ENCODE measurements at regions not wholly inside any gene's neighbourhood (a gene's known extent, or its start where the extent isn't known, plus 50 kb on each side); places are given as distances from the start of the nearest gene placed in this dataset.

DNA sequence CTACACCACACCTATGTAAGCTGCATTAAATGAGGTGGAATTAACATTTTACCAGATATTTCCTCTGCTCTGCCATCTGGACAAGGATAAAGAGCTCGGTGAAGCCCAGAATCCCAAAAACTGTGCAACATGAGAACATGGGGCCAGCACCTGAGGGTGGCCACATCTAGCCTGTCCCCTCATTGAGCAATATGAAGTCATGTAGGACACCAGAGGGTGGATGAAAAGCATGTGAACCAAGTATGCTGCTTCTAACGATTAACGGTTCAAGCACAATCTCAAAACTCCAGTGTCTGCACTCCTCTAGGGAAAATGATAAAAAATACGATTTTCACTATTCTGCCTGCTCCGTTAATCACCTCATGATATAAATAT is 545.8 kb downstream of the EBF1 start:
- Histone ChIP-seq H3K4me1 (ENCODE audit: control insufficient read depth, insufficient read depth, low read depth, low read length) (peaks cover 2% of the 10 kb centered on the region), H3K27ac (ENCODE audit: low read length, poor library complexity, severe bottlenecking) (no peak overlapping the region), H2BK12ac (ENCODE audit: low read length in 2 of 2) (no peak overlapping the region), H2BK5ac (ENCODE audit: low read depth, low read length, poor library complexity, severe bottlenecking) (no peak overlapping the region), H3K18ac (ENCODE audit: low read depth in 1 of 2, low read length in 2 of 2) (no peak overlapping the region), H4K91ac (ENCODE audit: low read length) (no peak overlapping the region), H3K4me3 (ENCODE audit: insufficient read depth in 1 of 2, low read depth in 1 of 2, low read length in 2 of 2) (no peak overlapping the region), H3K79me1 (replicated peaks; ENCODE audit: low read length, poor library complexity, severe bottlenecking) (no peaks in the 10 kb centered on the region), H3K27me3 (ENCODE audit: control insufficient read depth in 1 of 2, insufficient read depth in 1 of 2, low read length in 2 of 2) (no peaks in the 10 kb centered on the region), H3K9me3 (ENCODE audit: control insufficient read depth, low read length) (peaks cover 6% of the 10 kb centered on the region), H2AK5ac (ENCODE audit: low read length, severe bottlenecking) (no peak overlapping the region), H3K9ac (ENCODE audit: low read length) (peak overlapping the region; percentile 49), H3K23ac (ENCODE audit: low read length in 2 of 2) (no peak overlapping the region), H4K8ac (ENCODE audit: low read length) (no peak overlapping the region), H2AFZ (ENCODE audit: low read depth, low read length) (no peak overlapping the region), H2BK15ac (ENCODE audit: low read depth, poor library complexity, severe bottlenecking) (no peak overlapping the region), H2BK120ac (ENCODE audit: low read depth, low read length) (no peak overlapping the region), H3K36me3 (ENCODE audit: control insufficient read depth in 1 of 2, insufficient read depth in 2 of 2, low read depth in 1 of 2, low read length in 2 of 2) (no peaks in the 10 kb centered on the region), H3K14ac (ENCODE audit: low read length in 2 of 2) (no peak overlapping the region), H3K4me2 (ENCODE audit: low read length, poor library complexity, severe bottlenecking) (no peak overlapping the region), H3K4ac (ENCODE audit: low read depth in 1 of 2, low read length in 2 of 2) (no peak overlapping the region)
- WGBS = 89% methylated on average over 3 of the region's 5 CpGs
- DNase-seq = no peak

DNA sequence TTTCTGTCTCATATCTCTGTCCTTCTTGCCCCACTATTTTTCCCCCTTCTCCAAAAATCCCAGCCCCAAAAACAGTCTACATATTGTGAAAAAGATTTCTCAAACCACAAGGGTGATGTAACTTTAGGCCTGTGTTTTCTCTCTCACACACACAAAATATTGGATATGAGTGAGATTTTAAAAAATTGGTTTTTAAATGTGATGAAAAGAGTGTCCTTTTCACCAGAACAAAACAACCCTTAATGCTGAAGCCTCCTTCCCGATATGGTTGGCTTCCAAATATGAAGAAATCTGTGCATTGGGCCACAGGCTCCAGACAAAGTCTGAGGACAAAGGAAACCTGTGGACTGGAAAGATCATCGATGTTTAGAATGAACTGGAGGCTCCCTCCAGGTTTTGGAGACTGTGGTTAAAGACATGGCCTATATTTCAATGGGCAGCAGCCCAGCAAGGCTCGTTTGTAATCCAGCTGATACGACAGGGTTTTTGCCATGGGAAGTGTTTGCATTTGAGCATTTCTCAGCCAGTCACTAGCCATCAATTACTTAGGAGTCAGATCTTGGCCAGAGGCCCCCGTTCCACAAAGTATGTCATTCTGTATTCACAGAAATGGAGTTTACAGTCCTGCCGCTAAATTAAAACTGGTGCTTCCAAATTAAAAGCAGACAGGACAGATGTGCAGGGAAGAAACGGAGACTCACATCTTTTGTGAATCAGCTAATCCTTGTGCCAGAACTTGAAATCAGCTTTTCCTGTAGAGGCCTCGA is 546.3 kb downstream of the EBF1 start:
- Histone ChIP-seq H3K4me1 (ENCODE audit: control insufficient read depth, insufficient read depth, low read depth, low read length) (peaks cover 2% of the 10 kb centered on the region), H3K9me3 (ENCODE audit: control insufficient read depth, low read length) (peaks cover 6% of the 10 kb centered on the region), H3K23ac (ENCODE audit: low read length in 2 of 2) (no peak overlapping the region), H3K4ac (ENCODE audit: low read depth in 1 of 2, low read length in 2 of 2) (no peak overlapping the region), H3K4me2 (ENCODE audit: low read length, poor library complexity, severe bottlenecking) (no peak overlapping the region), H2BK15ac (ENCODE audit: low read depth, poor library complexity, severe bottlenecking) (no peak overlapping the region), H3K27ac (ENCODE audit: low read length, poor library complexity, severe bottlenecking) (no peak overlapping the region), H4K91ac (ENCODE audit: low read length) (no peak overlapping the region), H3K79me1 (replicated peaks; ENCODE audit: low read length, poor library complexity, severe bottlenecking) (no peaks in the 10 kb centered on the region), H2AFZ (ENCODE audit: low read depth, low read length) (no peak overlapping the region), H3K36me3 (ENCODE audit: control insufficient read depth in 1 of 2, insufficient read depth in 2 of 2, low read depth in 1 of 2, low read length in 2 of 2) (no peaks in the 10 kb centered on the region), H3K4me3 (ENCODE audit: insufficient read depth in 1 of 2, low read depth in 1 of 2, low read length in 2 of 2) (no peak overlapping the region), H2BK12ac (ENCODE audit: low read length in 2 of 2) (no peak overlapping the region), H4K8ac (ENCODE audit: low read length) (no peak overlapping the region), H2BK120ac (ENCODE audit: low read depth, low read length) (no peak overlapping the region), H2BK5ac (ENCODE audit: low read depth, low read length, poor library complexity, severe bottlenecking) (no peak overlapping the region), H3K14ac (ENCODE audit: low read length in 2 of 2) (no peak overlapping the region), H3K9ac (ENCODE audit: low read length) (peak overlapping the region; percentile 49), H3K27me3 (ENCODE audit: control insufficient read depth in 1 of 2, insufficient read depth in 1 of 2, low read length in 2 of 2) (no peaks in the 10 kb centered on the region), H3K18ac (ENCODE audit: low read depth in 1 of 2, low read length in 2 of 2) (no peak overlapping the region), H2AK5ac (ENCODE audit: low read length, severe bottlenecking) (peak overlapping the region; percentile 16)
- WGBS = 63% methylated on average over 8 of the region's 8 CpGs
- DNase-seq = no peak

DNA sequence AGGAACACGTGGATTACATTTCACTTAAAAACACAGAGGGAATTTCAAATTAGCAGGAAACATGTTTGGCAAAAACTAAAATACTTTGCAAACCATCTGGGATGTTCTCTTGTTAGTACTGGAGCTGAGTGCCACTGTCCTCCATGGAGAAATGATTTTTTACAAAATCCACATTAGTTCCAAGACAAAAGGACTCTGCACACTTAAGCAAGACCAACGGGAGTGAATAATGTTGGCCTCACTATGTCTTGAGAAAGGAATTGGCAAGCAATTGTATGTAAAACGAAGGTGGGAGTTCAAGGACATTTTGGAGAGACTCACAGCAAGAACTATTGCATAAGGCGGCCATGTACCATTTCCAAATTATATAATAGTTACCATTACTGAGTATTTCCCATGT is 547.5 kb downstream of the EBF1 start:
- Histone ChIP-seq H2BK12ac (ENCODE audit: low read length in 2 of 2) (no peak overlapping the region), H3K36me3 (ENCODE audit: control insufficient read depth in 1 of 2, insufficient read depth in 2 of 2, low read depth in 1 of 2, low read length in 2 of 2) (no peaks in the 10 kb centered on the region), H3K4me2 (ENCODE audit: low read length, poor library complexity, severe bottlenecking) (no peak overlapping the region), H3K18ac (ENCODE audit: low read depth in 1 of 2, low read length in 2 of 2) (no peak overlapping the region), H4K8ac (ENCODE audit: low read length) (no peak overlapping the region), H2AFZ (ENCODE audit: low read depth, low read length) (no peak overlapping the region), H2BK120ac (ENCODE audit: low read depth, low read length) (no peak overlapping the region), H3K27ac (ENCODE audit: low read length, poor library complexity, severe bottlenecking) (no peak overlapping the region), H3K4ac (ENCODE audit: low read depth in 1 of 2, low read length in 2 of 2) (no peak overlapping the region), H3K79me1 (replicated peaks; ENCODE audit: low read length, poor library complexity, severe bottlenecking) (no peaks in the 10 kb centered on the region), H3K9me3 (ENCODE audit: control insufficient read depth, low read length) (peaks cover 6% of the 10 kb centered on the region), H2AK5ac (ENCODE audit: low read length, severe bottlenecking) (no peak overlapping the region), H3K4me1 (ENCODE audit: control insufficient read depth, insufficient read depth, low read depth, low read length) (peaks cover 2% of the 10 kb centered on the region), H3K4me3 (ENCODE audit: insufficient read depth in 1 of 2, low read depth in 1 of 2, low read length in 2 of 2) (no peak overlapping the region), H3K27me3 (ENCODE audit: control insufficient read depth in 1 of 2, insufficient read depth in 1 of 2, low read length in 2 of 2) (no peaks in the 10 kb centered on the region), H2BK5ac (ENCODE audit: low read depth, low read length, poor library complexity, severe bottlenecking) (no peak overlapping the region), H3K23ac (ENCODE audit: low read length in 2 of 2) (no peak overlapping the region), H2BK15ac (ENCODE audit: low read depth, poor library complexity, severe bottlenecking) (no peak overlapping the region), H3K9ac (ENCODE audit: low read length) (no peak overlapping the region), H3K14ac (ENCODE audit: low read length in 2 of 2) (no peak overlapping the region), H4K91ac (ENCODE audit: low read length) (no peak overlapping the region)
- no peak for DNase-seq
- WGBS = 72% methylated on average over 3 of the region's 4 CpGs

DNA sequence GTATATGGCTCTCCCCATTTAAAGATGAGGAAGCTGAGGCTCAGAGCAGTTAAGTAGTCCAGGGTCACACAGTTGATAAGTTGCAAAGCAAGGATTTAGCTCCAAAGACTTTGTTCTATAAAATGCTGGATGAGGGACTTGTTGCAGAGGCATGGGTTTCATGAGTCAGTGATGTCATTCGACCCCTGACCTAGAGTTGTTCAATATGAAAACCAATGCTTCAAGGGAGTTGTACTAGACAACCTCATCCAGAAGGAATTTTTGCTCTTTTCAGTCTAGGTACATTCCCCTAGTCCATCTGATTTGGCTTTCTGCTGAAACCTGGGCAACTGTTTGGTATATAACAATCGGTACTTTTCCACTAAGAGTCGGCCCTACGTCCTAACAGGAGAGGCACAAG is 550.4 kb downstream of the EBF1 start:
- WGBS = 60% methylated on average over 4 of the region's 4 CpGs
- DNase-seq = no peak
- no peak overlapping the region for H2BK5ac ChIP-seq (ENCODE audit: low read depth, low read length, poor library complexity, severe bottlenecking)
- no peak overlapping the region for H2BK120ac ChIP-seq (ENCODE audit: low read depth, low read length)
- peaks cover 5% of the 10 kb centered on the region for H3K4me1 ChIP-seq (ENCODE audit: control insufficient read depth, insufficient read depth, low read depth, low read length)
- no peaks in the 10 kb centered on the region for H3K79me1 ChIP-seq (replicated peaks; ENCODE audit: low read length, poor library complexity, severe bottlenecking)
- H2AK5ac ChIP-seq (ENCODE audit: low read length, severe bottlenecking) = no peak overlapping the region
- H3K18ac ChIP-seq (ENCODE audit: low read depth in 1 of 2, low read length in 2 of 2) = no peak overlapping the region
- no peaks in the 10 kb centered on the region for H3K36me3 ChIP-seq (ENCODE audit: control insufficient read depth in 1 of 2, insufficient read depth in 2 of 2, low read depth in 1 of 2, low read length in 2 of 2)
- no peak overlapping the region for H4K8ac ChIP-seq (ENCODE audit: low read length)
- H2AFZ ChIP-seq (ENCODE audit: low read depth, low read length) = no peak overlapping the region
- H3K4ac ChIP-seq (ENCODE audit: low read depth in 1 of 2, low read length in 2 of 2) = no peak overlapping the region
- H2BK15ac ChIP-seq (ENCODE audit: low read depth, poor library complexity, severe bottlenecking) = no peak overlapping the region
- H3K14ac ChIP-seq (ENCODE audit: low read length in 2 of 2) = no peak overlapping the region
- H3K27me3 ChIP-seq (ENCODE audit: control insufficient read depth in 1 of 2, insufficient read depth in 1 of 2, low read length in 2 of 2) = no peaks in the 10 kb centered on the region
- no peak overlapping the region for H3K4me3 ChIP-seq (ENCODE audit: insufficient read depth in 1 of 2, low read depth in 1 of 2, low read length in 2 of 2)
- no peak overlapping the region for H2BK12ac ChIP-seq (ENCODE audit: low read length in 2 of 2)
- H3K27ac ChIP-seq (ENCODE audit: low read length, poor library complexity, severe bottlenecking) = peak overlapping the region; percentile 44
- H3K23ac ChIP-seq (ENCODE audit: low read length in 2 of 2) = no peak overlapping the region
- H3K4me2 ChIP-seq (ENCODE audit: low read length, poor library complexity, severe bottlenecking) = no peak overlapping the region
- H4K91ac ChIP-seq (ENCODE audit: low read length) = no peak overlapping the region
- no peaks in the 10 kb centered on the region for H3K9me3 ChIP-seq (ENCODE audit: control insufficient read depth, low read length)
- H3K9ac ChIP-seq (ENCODE audit: low read length) = no peak overlapping the region

All from mesenchymal stem cell (in vitro differentiated cells and primary cell).